Esophagus squamous epithelium (tissue), 5 donors: ENCODE measurements at regions not wholly inside any gene's neighbourhood (a gene's known extent, or its start where the extent isn't known, plus 50 kb on each side); places are given as distances from the start of the nearest gene placed in this dataset.

ENCODE experiments used
- DNase-seq: peaks from one replicate; lab custom pipeline; 2025; lab: John Stamatoyannopoulos, UW
- H3K27ac ChIP-seq, 4 donors: fragments of 200-600 bp; sonication (generic); one replicate each; pipeline ENCODE4 v1.5.1; 2016 to 2019; ENCODE audit warnings: mild to moderate bottlenecking in 1 of 4
- H3K27me3 ChIP-seq, 4 donors: fragments of 200-600 bp; sonication (generic); 1 replicate in 3 of 4; 2 replicates in 1 of 4; pipeline versions ENCODE4 v1.5.1 to v1.6.0; 2017 to 2021; ENCODE audit warnings: antibody characterized with exemption in 1 of 4
- H3K36me3 ChIP-seq, 3 donors: fragments of 200-600 bp; sonication (generic); one replicate each; pipeline ENCODE4 v1.5.1; 2016 to 2019
- H3K4me1 ChIP-seq, 3 donors: fragments of 200-600 bp; sonication (generic); one replicate each; pipeline ENCODE4 v1.5.1; 2017 to 2019
- H3K4me3 ChIP-seq, 4 donors: fragments of 200-600 bp; sonication (generic); 1 replicate in 3 of 4; 2 replicates in 1 of 4; pipeline ENCODE4 v1.5.1; 2016 to 2019; ENCODE audit warnings: mild to moderate bottlenecking in 2 of 4, moderate library complexity in 1 of 4
- H3K9me3 ChIP-seq, 3 donors: fragments of 200-600 bp; sonication (generic); one replicate each; pipeline ENCODE4 v1.5.1; 2016 to 2019
- CTCF ChIP-seq, 6 experiments: fragments of 450-650 bp in 4 of 6; fragments of 200-600 bp in 2 of 6; sonication (generic) in 2 of 6; IDR thresholded peaks; one replicate each; pipeline ENCODE4 v1.5.1; 2016 to 2019; ENCODE audit warnings: antibody characterized with exemption in 6 of 6, mild to moderate bottlenecking in 4 of 6, moderate library complexity in 4 of 6
- POLR2A ChIP-seq, 4 donors: fragments of 450-650 bp; IDR thresholded peaks; one replicate each; pipeline ENCODE4 v1.6.1; 2017; ENCODE audit warnings: antibody characterized with exemption in 4 of 4, mild to moderate bottlenecking in 4 of 4, moderate library complexity in 3 of 4
- WGBS, 2 donors: methylation state at CpG; one replicate each; pipeline ENCODE4 v1.1.5; 2018; 5-methylcytosine and 5-hydroxymethylcytosine counted together
- intact Hi-C: fragments of 100-400 bp; cut with DNase I; formaldehyde crosslinking; loops from one replicate; pipeline ENCODE4 v1.15.0; 2022
- donor health status: DM: yes; HTN: yes; CAD: no.

- no peaks in the 10 kb centered on the region for H3K36me3 ChIP-seq
- WGBS, 2 donors = 65 to 86% methylated on average over 4 of the region's 4 CpGs
- TF ChIP-seq CTCF (IDR thresholded peaks at IDR 0.05) (no peak), POLR2A (IDR thresholded peaks at IDR 0.05) (no peak)
- DNase-seq = no peak
- no peak overlapping the region for H3K27ac ChIP-seq
- peaks cover 16 to 30% (median 16%) of the 10 kb centered on the region in 3 donors for H3K4me1 ChIP-seq
- no peaks in the 10 kb centered on the region for H3K27me3 ChIP-seq
- intact Hi-C loops = no loop called here
- no peaks in the 10 kb centered on the region for H3K9me3 ChIP-seq
- no peak overlapping the region for H3K4me3 ChIP-seq
Observed at GRCh38 chr3:107428051-107428858, 51.0 kb downstream of the CCDC54 start.

GRCh38 chr3:107429320-107430181 lies 52.3 kb downstream of the CCDC54 start:
- H3K9me3 ChIP-seq = no peaks in the 10 kb centered on the region
- H3K36me3 ChIP-seq = no peaks in the 10 kb centered on the region
- H3K27ac ChIP-seq = peak overlapping the region; percentile 32 to 96 (median 94)
- intact Hi-C loops = loop anchor here (5.0 kb wide), 1 partner anchor 157 kb away; no protein-coding TSS in a partner anchor
- peaks cover 16 to 30% (median 16%) of the 10 kb centered on the region in 3 donors for H3K4me1 ChIP-seq
- peak; percentile 10 for DNase-seq
- no peak for TF ChIP-seq POLR2A (IDR thresholded peaks at IDR 0.05)
- TF ChIP-seq CTCF (IDR thresholded peaks at IDR 0.05) = peak; percentile 67 to 87 (median 84)
- 14 to 25% methylated on average over 23 to 34 of the region's 37 CpGs for WGBS, 2 donors
- peak overlapping the region; percentile 7 to 81 (median 74) for H3K4me3 ChIP-seq
- no peaks in the 10 kb centered on the region for H3K27me3 ChIP-seq

- intact Hi-C loops = loop anchor here (5.0 kb wide), 1 partner anchor 158 kb away; no protein-coding TSS in a partner anchor
- no peak for TF ChIP-seq POLR2A (IDR thresholded peaks at IDR 0.05)
- TF ChIP-seq CTCF (IDR thresholded peaks at IDR 0.05) = no peak
- Histone ChIP-seq H3K36me3 (no peaks in the 10 kb centered on the region), H3K4me1 (peaks cover 16 to 30% (median 16%) of the 10 kb centered on the region in 3 donors), H3K4me3 (peak overlapping the region; percentile 71 to 83 (median 79)), H3K9me3 (no peaks in the 10 kb centered on the region), H3K27me3 (no peaks in the 10 kb centered on the region), H3K27ac (peak overlapping the region; percentile 92 to 96 (median 94))
- 8 to 16% methylated on average over 19 of the region's 23 CpGs for WGBS, 2 donors
- DNase-seq = no peak
Observed at GRCh38 chr3:107430214-107430995, 53.2 kb downstream of the CCDC54 start.

- intact Hi-C loops = loop anchor here (5.0 kb wide), 1 partner anchor 159 kb away; no protein-coding TSS in a partner anchor
- no peaks in the 10 kb centered on the region for H3K36me3 ChIP-seq
- H3K4me1 ChIP-seq = peaks cover 16 to 30% (median 16%) of the 10 kb centered on the region in 3 donors
- 0% methylated on average over 12 to 15 of the region's 16 CpGs for WGBS, 2 donors
- peak overlapping the region; percentile 71 to 83 (median 79) for H3K4me3 ChIP-seq
- TF ChIP-seq POLR2A (IDR thresholded peaks at IDR 0.05) (no peak), CTCF (IDR thresholded peaks at IDR 0.05) (no peak)
- DNase-seq = no peak
- H3K9me3 ChIP-seq = no peaks in the 10 kb centered on the region
- H3K27me3 ChIP-seq = no peaks in the 10 kb centered on the region
- peak overlapping the region; percentile 92 to 96 (median 94) for H3K27ac ChIP-seq
Observed at GRCh38 chr3:107430996-107431245, 53.7 kb downstream of the CCDC54 start.
